Natural killer cell (primary cell): ENCODE measurements at regions not wholly inside any gene's neighbourhood (a gene's known extent, or its start where the extent isn't known, plus 50 kb on each side); places are given as distances from the start of the nearest gene placed in this dataset.

ENCODE experiments used
- ATAC-seq, 3 donors: fragments of 150-1000 bp in 2 of 3; fragments of 200-7000 bp in 1 of 3; cut with Tn5 transposase; 1 replicate in 1 of 3; 2 replicates in 2 of 3; pipeline ENCODE4 v1.10.0; 2021; ENCODE audit warnings: mild to moderate bottlenecking in 2 of 3, moderate library complexity in 2 of 3
- DNase-seq, 2 donors: peaks; one replicate each; pipeline versions ENCODE4 v3.0.0 to v3.0.0-alpha.2; 2013 to 2021; ENCODE audit warnings: mixed read lengths in 1 of 2
- H3K27ac ChIP-seq: one replicate; pipeline ENCODE4 v1.5.1; 2013; ENCODE audit warnings: mild to moderate bottlenecking, low read length
- H3K27me3 ChIP-seq: one replicate; pipeline ENCODE4 v1.6.1; 2013; ENCODE audit warnings: low read length; ENCODE audit not compliant: control insufficient read depth, insufficient read depth
- H3K36me3 ChIP-seq: one replicate; pipeline ENCODE4 v1.6.1; 2013; ENCODE audit warnings: low read length; ENCODE audit not compliant: control insufficient read depth, insufficient read depth
- H3K4me1 ChIP-seq: one replicate; pipeline ENCODE4 v1.6.1; 2013; ENCODE audit warnings: low read length; ENCODE audit not compliant: control insufficient read depth, insufficient read depth
- H3K4me3 ChIP-seq: one replicate; pipeline ENCODE4 v1.5.1; 2013; ENCODE audit warnings: low read length
- H3K9me3 ChIP-seq: one replicate; pipeline ENCODE4 v1.6.1; 2013; ENCODE audit warnings: low read length; ENCODE audit not compliant: control insufficient read depth, insufficient read depth
- H3K27ac Mint-ChIP-seq, 2 donors: one replicate each; pipeline ENCODE4 v1.8.0; 2022; ENCODE audit warnings: mild to moderate bottlenecking in 2 of 2, mixed read lengths in 2 of 2, moderate library complexity in 1 of 2
- H3K27me3 Mint-ChIP-seq, 2 donors: one replicate each; pipeline ENCODE4 v1.8.0; 2022; ENCODE audit warnings: low read depth in 2 of 2, mixed read lengths in 2 of 2
- H3K36me3 Mint-ChIP-seq: one replicate; pipeline ENCODE4 v1.8.0; 2022; ENCODE audit warnings: mixed read lengths
- H3K4me1 Mint-ChIP-seq, 2 donors: one replicate each; pipeline ENCODE4 v1.8.0; 2022; ENCODE audit warnings: mixed read lengths in 2 of 2
- H3K4me3 Mint-ChIP-seq: one replicate; pipeline ENCODE4 v1.8.0; 2022; ENCODE audit warnings: mild to moderate bottlenecking, moderate library complexity, mixed read lengths
- H3K9me3 Mint-ChIP-seq, 2 donors: one replicate each; pipeline ENCODE4 v1.8.0; 2022; ENCODE audit warnings: mixed read lengths in 2 of 2
- WGBS: methylation state at CpG from one replicate; pipeline ENCODE4 v1.1.7; 2013; ENCODE audit warnings: missing lambda C conversion rate; ENCODE audit not compliant: insufficient coverage; 5-methylcytosine and 5-hydroxymethylcytosine counted together
- intact Hi-C: fragments of 100-400 bp; cut with micrococcal nuclease; formaldehyde crosslinking; loops from one replicate; pipeline ENCODE4 v1.14.2; 2022
- TF ChIP-seq, protein P1 (sequence below): fragments of 200-600 bp; IDR thresholded peaks from one replicate; pipeline ENCODE4 v1.8.0; 2022; ENCODE audit warnings: antibody characterized with exemption

DNA sequence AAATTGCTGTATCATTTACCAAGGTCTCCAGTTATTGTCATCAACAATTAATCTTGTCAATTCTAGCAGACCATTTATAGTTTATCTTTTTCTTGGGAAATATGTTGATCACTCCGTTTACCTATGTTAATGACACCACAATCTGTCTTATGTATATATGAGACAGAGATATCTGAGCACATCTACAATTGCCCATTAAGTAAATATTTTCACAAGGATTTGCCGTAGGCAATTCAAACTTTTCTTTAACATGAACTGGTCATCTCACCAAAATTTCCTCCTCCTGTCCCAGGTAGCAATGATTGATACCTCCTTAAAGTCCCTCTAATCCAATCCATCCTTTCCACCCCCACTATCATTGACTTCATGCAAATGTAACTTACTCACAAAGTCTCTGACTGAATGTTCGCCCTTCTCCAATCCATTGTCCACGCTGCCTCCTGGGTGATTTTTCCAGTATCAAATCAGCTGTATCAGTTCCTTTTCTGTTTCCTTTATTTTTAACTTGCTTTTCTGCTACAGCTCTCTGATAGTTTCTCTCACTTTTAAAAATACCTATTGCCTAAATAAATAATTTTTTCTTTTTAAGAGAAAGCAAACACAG lies 138.3 kb downstream of the GNAT3 start:
- H3K27me3 Mint-ChIP-seq, result no peaks in the 10 kb centered on the region
- H3K4me1 ChIP-seq, result no peaks in the 10 kb centered on the region
- H3K9me3 Mint-ChIP-seq, result peaks cover 7 to 10% of the 10 kb centered on the region in 2 donors
- DNase-seq (no peak), ATAC-seq (no peak)
- H3K4me3 Mint-ChIP-seq, result no peak overlapping the region
- H3K36me3 ChIP-seq, result no peaks in the 10 kb centered on the region
- intact Hi-C loops, result no loop called here
- H3K4me1 Mint-ChIP-seq, result no peaks in the 10 kb centered on the region
- H3K27me3 ChIP-seq, result no peaks in the 10 kb centered on the region
- no peak overlapping the region for H3K27ac Mint-ChIP-seq
- TF ChIP-seq, protein P1, sequence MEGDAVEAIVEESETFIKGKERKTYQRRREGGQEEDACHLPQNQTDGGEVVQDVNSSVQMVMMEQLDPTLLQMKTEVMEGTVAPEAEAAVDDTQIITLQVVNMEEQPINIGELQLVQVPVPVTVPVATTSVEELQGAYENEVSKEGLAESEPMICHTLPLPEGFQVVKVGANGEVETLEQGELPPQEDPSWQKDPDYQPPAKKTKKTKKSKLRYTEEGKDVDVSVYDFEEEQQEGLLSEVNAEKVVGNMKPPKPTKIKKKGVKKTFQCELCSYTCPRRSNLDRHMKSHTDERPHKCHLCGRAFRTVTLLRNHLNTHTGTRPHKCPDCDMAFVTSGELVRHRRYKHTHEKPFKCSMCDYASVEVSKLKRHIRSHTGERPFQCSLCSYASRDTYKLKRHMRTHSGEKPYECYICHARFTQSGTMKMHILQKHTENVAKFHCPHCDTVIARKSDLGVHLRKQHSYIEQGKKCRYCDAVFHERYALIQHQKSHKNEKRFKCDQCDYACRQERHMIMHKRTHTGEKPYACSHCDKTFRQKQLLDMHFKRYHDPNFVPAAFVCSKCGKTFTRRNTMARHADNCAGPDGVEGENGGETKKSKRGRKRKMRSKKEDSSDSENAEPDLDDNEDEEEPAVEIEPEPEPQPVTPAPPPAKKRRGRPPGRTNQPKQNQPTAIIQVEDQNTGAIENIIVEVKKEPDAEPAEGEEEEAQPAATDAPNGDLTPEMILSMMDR, result no peak
- peaks cover 6% of the 10 kb centered on the region for H3K36me3 Mint-ChIP-seq
- no peak overlapping the region for H3K4me3 ChIP-seq
- 93% methylated on average over 3 of the region's 4 CpGs for WGBS
- H3K27ac ChIP-seq, result no peak overlapping the region
- H3K9me3 ChIP-seq, result peaks cover 6% of the 10 kb centered on the region

DNA sequence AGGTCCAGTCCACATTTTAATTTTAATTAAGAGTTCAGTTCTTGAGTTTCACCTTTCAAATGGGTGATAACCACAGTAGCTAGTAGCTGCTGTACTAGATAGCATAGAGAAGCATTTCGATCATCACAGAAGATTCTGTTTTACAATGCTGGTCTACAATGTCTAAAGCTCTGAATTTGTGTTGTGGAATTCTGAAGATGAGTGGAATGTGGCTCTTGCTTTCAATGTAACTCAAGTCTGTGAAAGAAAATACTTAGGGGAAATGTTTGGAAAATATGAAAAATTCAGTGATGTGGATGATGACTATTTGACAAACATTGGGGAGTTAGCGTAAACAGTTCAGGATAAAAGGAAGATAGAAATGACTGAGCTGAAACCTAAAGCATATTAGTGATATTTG lies 139.4 kb downstream of the GNAT3 start:
- Mint-ChIP-seq H3K27ac (no peak overlapping the region), H3K4me1 (no peaks in the 10 kb centered on the region), H3K4me3 (no peak overlapping the region), H3K27me3 (no peaks in the 10 kb centered on the region), H3K9me3 (peaks cover 7% of the 10 kb centered on the region in 2 donors), H3K36me3 (peaks cover 6% of the 10 kb centered on the region)
- Histone ChIP-seq H3K27ac (no peak overlapping the region), H3K9me3 (peaks cover 1% of the 10 kb centered on the region), H3K4me3 (no peak overlapping the region), H3K4me1 (no peaks in the 10 kb centered on the region), H3K36me3 (no peaks in the 10 kb centered on the region), H3K27me3 (no peaks in the 10 kb centered on the region)
- no peak for DNase-seq
- WGBS, result 83% methylated on average over 2 of the region's 2 CpGs
- ATAC-seq, result no peak
- TF ChIP-seq, protein P1, result no peak
- intact Hi-C loops, result no loop called here

DNA sequence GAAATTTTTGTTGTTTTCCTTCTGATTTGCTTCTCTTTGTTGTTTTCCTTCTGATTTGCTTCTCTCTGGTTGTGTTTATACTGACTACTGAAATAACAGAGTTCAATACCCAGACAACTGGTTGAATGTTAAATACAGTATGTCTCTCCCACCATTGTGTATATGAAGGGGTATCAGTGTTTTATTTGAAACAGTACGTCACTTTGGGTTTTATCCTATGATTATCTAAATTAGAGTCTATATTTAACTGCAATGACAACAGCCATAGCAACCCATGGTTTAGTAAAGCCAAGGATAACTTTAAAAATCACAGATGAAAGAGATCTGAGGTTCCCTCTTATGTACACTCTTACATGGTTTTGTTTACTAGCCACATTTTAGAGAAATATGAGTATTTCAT lies 141.3 kb downstream of the GNAT3 start:
- peaks cover 7 to 14% of the 10 kb centered on the region in 2 donors for H3K9me3 Mint-ChIP-seq
- no peak for DNase-seq
- no peak for ATAC-seq
- Histone ChIP-seq H3K4me3 (no peak overlapping the region), H3K27me3 (no peaks in the 10 kb centered on the region), H3K4me1 (no peaks in the 10 kb centered on the region), H3K27ac (no peak overlapping the region), H3K9me3 (no peaks in the 10 kb centered on the region), H3K36me3 (no peaks in the 10 kb centered on the region)
- intact Hi-C loops, result no loop called here
- H3K27me3 Mint-ChIP-seq, result no peaks in the 10 kb centered on the region
- WGBS, result no CpG with 5 or more reads among the region's 1 CpG
- TF ChIP-seq, protein P1, result no peak
- H3K4me1 Mint-ChIP-seq, result no peaks in the 10 kb centered on the region
- no peak overlapping the region for H3K27ac Mint-ChIP-seq
- no peaks in the 10 kb centered on the region for H3K36me3 Mint-ChIP-seq
- H3K4me3 Mint-ChIP-seq, result no peak overlapping the region

DNA sequence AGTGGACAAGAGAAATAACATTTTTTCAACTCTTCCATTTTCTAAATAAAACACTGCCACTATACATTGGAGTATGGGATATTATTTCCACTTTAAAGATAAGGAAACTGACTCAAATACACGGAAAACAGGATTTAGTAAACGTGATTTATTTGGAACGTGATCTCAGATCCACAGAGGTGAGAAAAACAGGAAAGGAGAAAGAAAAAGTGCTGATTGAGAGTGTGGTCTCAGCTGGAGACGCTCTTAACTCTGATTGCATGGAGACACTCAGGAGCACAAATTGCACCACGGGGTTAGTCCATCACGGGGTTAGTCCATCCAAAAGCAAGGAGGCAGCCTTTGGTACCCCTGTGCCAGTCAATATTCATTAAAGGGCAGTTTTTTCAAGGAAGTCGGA lies 142.5 kb downstream of the GNAT3 start:
- H3K36me3 Mint-ChIP-seq, result no peaks in the 10 kb centered on the region
- H3K4me1 Mint-ChIP-seq, result no peaks in the 10 kb centered on the region
- no peak overlapping the region for H3K4me3 Mint-ChIP-seq
- 81% methylated on average over 7 of the region's 7 CpGs for whole genome bisulfite sequencing
- H3K27me3 Mint-ChIP-seq, result no peaks in the 10 kb centered on the region
- Histone ChIP-seq H3K4me3 (no peak overlapping the region), H3K27ac (no peak overlapping the region), H3K36me3 (no peaks in the 10 kb centered on the region), H3K9me3 (no peaks in the 10 kb centered on the region), H3K4me1 (no peaks in the 10 kb centered on the region), H3K27me3 (no peaks in the 10 kb centered on the region)
- ATAC-seq (no peak), DNase-seq (no peak)
- H3K27ac Mint-ChIP-seq, result no peak overlapping the region
- peaks cover 11 to 14% of the 10 kb centered on the region in 2 donors for H3K9me3 Mint-ChIP-seq
- intact Hi-C loops, result no loop called here
- TF ChIP-seq, protein P1, result no peak
